GM23338 (cell line): ENCODE measurements at regions not wholly inside any gene's neighbourhood (a gene's known extent, or its start where the extent isn't known, plus 50 kb on each side); places are given as distances from the start of the nearest gene placed in this dataset.
A peak's percentile ranks its signal among the peaks of the same experiment; 100 is the strongest.

Experiments
- ATAC-seq: fragments of 200-7000 bp; cut with Tn5 transposase; 3 replicates; pipeline ENCODE4 v1.9.1; 2020
- DNase-seq: peaks from one replicate; pipeline ENCODE4 v3.0.0-alpha.2; 2015; ENCODE audit warnings: low spot score
- H2AFZ ChIP-seq: fragments of 200-600 bp; sonication (generic); 2 replicates; pipeline ENCODE4 v1.8.0; 2016; ENCODE audit warnings: antibody characterized with exemption, mild to moderate bottlenecking, moderate library complexity
- H3F3A ChIP-seq: fragments of 200-600 bp; sonication (generic); replicated peaks from 2 replicates; pipeline ENCODE4 v1.8.0; 2017; ENCODE audit warnings: antibody characterized with exemption, mixed run types, low read depth
- H3K27ac ChIP-seq: fragments of 200-600 bp; sonication (generic); 2 replicates; pipeline ENCODE4 v1.6.1; 2016; ENCODE audit warnings: low read depth
- H3K27me3 ChIP-seq: fragments of 200-600 bp; sonication (generic); 2 replicates; pipeline ENCODE4 v1.8.0; 2016; ENCODE audit warnings: mild to moderate bottlenecking, mixed run types, moderate library complexity; ENCODE audit not compliant: insufficient read depth
- H3K36me3 ChIP-seq: fragments of 200-600 bp; sonication (generic); 2 replicates; pipeline ENCODE4 v1.8.0; 2016; ENCODE audit warnings: mild to moderate bottlenecking; ENCODE audit not compliant: insufficient read depth
- H3K4me1 ChIP-seq: fragments of 200-600 bp; sonication (generic); 2 replicates; pipeline ENCODE4 v1.8.0; 2016; ENCODE audit warnings: mild to moderate bottlenecking, moderate library complexity; ENCODE audit not compliant: insufficient read depth
- H3K4me2 ChIP-seq: fragments of 200-600 bp; sonication (generic); 2 replicates; pipeline ENCODE4 v1.7.1; 2017; ENCODE audit warnings: mixed run types
- H3K4me3 ChIP-seq: fragments of 200-600 bp; sonication (generic); 2 replicates; pipeline ENCODE4 v1.6.1; 2016; ENCODE audit warnings: mixed run types
- H3K79me2 ChIP-seq: fragments of 200-600 bp; sonication (generic); replicated peaks from 2 replicates; pipeline ENCODE4 v1.8.0; 2017; ENCODE audit warnings: mild to moderate bottlenecking; ENCODE audit not compliant: insufficient read depth
- H3K9me2 ChIP-seq: fragments of 200-600 bp; sonication (generic); 2 replicates; pipeline ENCODE4 v1.8.0; 2017; ENCODE audit not compliant: insufficient read depth
- H4K20me1 ChIP-seq: fragments of 200-600 bp; sonication (generic); replicated peaks from 2 replicates; pipeline ENCODE4 v1.8.0; 2017; ENCODE audit warnings: mild to moderate bottlenecking; ENCODE audit not compliant: insufficient read depth
- H3K27ac Mint-ChIP-seq: 2 replicates; pipeline ENCODE4 v1.8.0; 2020; ENCODE audit warnings: inconsistent platforms, mild to moderate bottlenecking, moderate library complexity, mixed read lengths
- H3K27me3 Mint-ChIP-seq: 3 replicates; pipeline ENCODE4 v1.8.0; 2022; ENCODE audit warnings: low read depth, mild to moderate bottlenecking, moderate library complexity, mixed read lengths, inconsistent platforms; ENCODE audit not compliant: insufficient read depth, poor library complexity
- H3K36me3 Mint-ChIP-seq: 3 replicates; pipeline ENCODE4 v1.8.0; 2021; ENCODE audit warnings: low read depth, mild to moderate bottlenecking, inconsistent platforms, moderate library complexity, mixed read lengths
- H3K4me1 Mint-ChIP-seq: 3 replicates; pipeline ENCODE4 v1.8.0; 2020; ENCODE audit warnings: mild to moderate bottlenecking, inconsistent platforms, mixed read lengths
- H3K4me3 Mint-ChIP-seq: 3 replicates; pipeline ENCODE4 v1.8.0; 2021; ENCODE audit warnings: moderate library complexity, mild to moderate bottlenecking, inconsistent platforms, mixed read lengths
- H3K9me3 Mint-ChIP-seq: 3 replicates; pipeline ENCODE4 v1.8.0; 2020; ENCODE audit warnings: moderate library complexity, mild to moderate bottlenecking, inconsistent platforms, mixed read lengths
- CREB1 ChIP-seq: fragments of 250-450 bp; sonication (Bioruptor Pico); IDR thresholded peaks from 2 replicates; pipeline ENCODE4 v1.5.0; 2020; ENCODE audit warnings: low read depth, mild to moderate bottlenecking, moderate library complexity
- CTCF ChIP-seq, 2 experiments: fragments of 200-600 bp in 1 of 2; sonication (generic) in 1 of 2; conservative IDR thresholded peaks; 2 replicates each; pipeline versions ENCODE4 v1.5.1 to v1.6.1; 2016 to 2017; ENCODE audit warnings: antibody characterized with exemption in 2 of 2, low read depth in 2 of 2, mild to moderate bottlenecking in 2 of 2, moderate library complexity in 1 of 2
- EZH2 ChIP-seq: fragments of 200-600 bp; sonication (generic); IDR thresholded peaks from one replicate; pipeline ENCODE4 v1.8.0; 2017; ENCODE audit warnings: antibody characterized with exemption, mild to moderate bottlenecking, low read depth; ENCODE audit not compliant: unreplicated experiment
- EZH2phosphoT487 ChIP-seq: fragments of 200-600 bp; sonication (generic); IDR thresholded peaks from one replicate; pipeline ENCODE4 v1.8.1; 2018; ENCODE audit warnings: antibody characterized with exemption; ENCODE audit not compliant: unreplicated experiment
- JUNB ChIP-seq: IDR thresholded peaks from one replicate; pipeline ENCODE4 v1.6.1; 2016; ENCODE audit warnings: antibody characterized with exemption; ENCODE audit not compliant: unreplicated experiment
- NANOG ChIP-seq: IDR thresholded peaks from 2 replicates; pipeline ENCODE4 v1.6.1; 2016; ENCODE audit warnings: antibody characterized with exemption, borderline replicate concordance
- POLR2AphosphoS5 ChIP-seq: IDR thresholded peaks from 2 replicates; pipeline ENCODE4 v1.6.1; 2016; ENCODE audit warnings: antibody characterized with exemption, low read depth
- STAT1 ChIP-seq: IDR thresholded peaks from one replicate; pipeline ENCODE4 v1.6.1; 2016; ENCODE audit warnings: antibody characterized with exemption; ENCODE audit not compliant: unreplicated experiment
- ZNF114 ChIP-seq: fragments of 250-450 bp; sonication (Bioruptor Pico); IDR thresholded peaks from 2 replicates; pipeline ENCODE4 v1.5.0; 2020; ENCODE audit warnings: mild to moderate bottlenecking, moderate library complexity
- ZNF331 ChIP-seq: fragments of 250-450 bp; sonication (Bioruptor Pico); IDR thresholded peaks from 2 replicates; pipeline ENCODE4 v1.5.0; 2020; ENCODE audit warnings: low read depth, mild to moderate bottlenecking, moderate library complexity
- TF ChIP-seq, protein P1 (sequence below): IDR thresholded peaks from one replicate; pipeline ENCODE4 v1.6.1; 2018; ENCODE audit warnings: antibody characterized with exemption; ENCODE audit not compliant: unreplicated experiment
- TF ChIP-seq, protein P2 (sequence below): IDR thresholded peaks from 2 replicates; pipeline ENCODE4 v1.6.1; 2016; ENCODE audit warnings: antibody characterized with exemption
- TF ChIP-seq, protein P3 (sequence below): fragments of 250-450 bp; sonication (Bioruptor Pico); IDR thresholded peaks from 2 replicates; pipeline ENCODE4 v1.5.0; 2020; ENCODE audit warnings: mild to moderate bottlenecking, moderate library complexity

DNA sequence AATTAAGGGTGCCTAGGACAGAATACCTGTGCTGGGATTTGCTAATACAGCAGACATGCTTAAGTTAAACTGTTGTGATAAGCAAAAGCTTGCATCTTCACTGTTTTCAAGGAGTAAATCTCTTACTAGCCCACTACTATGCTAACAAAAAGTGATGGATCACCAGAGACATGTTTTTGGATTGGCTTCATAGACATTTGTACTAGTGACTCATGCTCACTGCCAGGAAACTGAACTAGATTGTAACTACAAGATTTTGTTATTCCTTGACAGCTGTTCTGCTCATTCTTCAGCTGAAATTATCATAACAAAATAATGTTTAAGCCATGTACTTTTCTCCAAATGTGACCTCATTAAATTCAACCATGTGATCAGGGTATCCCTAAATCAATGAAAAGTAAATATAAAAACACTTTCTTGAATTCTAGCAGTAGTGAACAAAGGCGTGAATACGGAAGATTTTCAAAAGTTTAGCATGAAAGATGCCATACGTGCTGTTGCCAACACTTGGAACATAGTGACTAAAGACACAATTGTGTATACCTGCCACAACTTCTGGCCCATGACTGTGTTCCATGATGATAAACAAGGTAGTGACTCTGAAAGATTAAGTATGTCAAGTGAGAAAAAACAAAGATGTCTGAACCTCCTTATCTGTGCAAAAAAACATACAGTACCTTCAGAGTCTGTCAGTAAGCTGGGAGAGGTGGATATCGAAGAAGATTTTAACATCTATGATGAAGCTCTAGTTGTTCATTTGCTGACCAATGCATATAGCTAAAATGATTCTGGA, 154.0 kb downstream of the BTC start:
- no peaks in the 10 kb centered on the region for H3K36me3 Mint-ChIP-seq

More for the DNA sequence above, 154.0 kb downstream of the BTC start:
- Mint-ChIP-seq H3K27ac (no peak overlapping the region), H3K27me3 (no peaks in the 10 kb centered on the region), H3K4me3 (no peak overlapping the region), H3K4me1 (no peaks in the 10 kb centered on the region), H3K9me3 (peaks cover 5% of the 10 kb centered on the region; the same call in 1 of the 3 replicates)
- no peaks in the 10 kb centered on the region for H3K36me3 ChIP-seq
- no peaks in the 10 kb centered on the region for H3F3A ChIP-seq
- no peak for ATAC-seq
- H4K20me1 ChIP-seq, result no peaks in the 10 kb centered on the region
- no peaks in the 10 kb centered on the region for H3K27me3 ChIP-seq
- TF ChIP-seq, protein P1, sequence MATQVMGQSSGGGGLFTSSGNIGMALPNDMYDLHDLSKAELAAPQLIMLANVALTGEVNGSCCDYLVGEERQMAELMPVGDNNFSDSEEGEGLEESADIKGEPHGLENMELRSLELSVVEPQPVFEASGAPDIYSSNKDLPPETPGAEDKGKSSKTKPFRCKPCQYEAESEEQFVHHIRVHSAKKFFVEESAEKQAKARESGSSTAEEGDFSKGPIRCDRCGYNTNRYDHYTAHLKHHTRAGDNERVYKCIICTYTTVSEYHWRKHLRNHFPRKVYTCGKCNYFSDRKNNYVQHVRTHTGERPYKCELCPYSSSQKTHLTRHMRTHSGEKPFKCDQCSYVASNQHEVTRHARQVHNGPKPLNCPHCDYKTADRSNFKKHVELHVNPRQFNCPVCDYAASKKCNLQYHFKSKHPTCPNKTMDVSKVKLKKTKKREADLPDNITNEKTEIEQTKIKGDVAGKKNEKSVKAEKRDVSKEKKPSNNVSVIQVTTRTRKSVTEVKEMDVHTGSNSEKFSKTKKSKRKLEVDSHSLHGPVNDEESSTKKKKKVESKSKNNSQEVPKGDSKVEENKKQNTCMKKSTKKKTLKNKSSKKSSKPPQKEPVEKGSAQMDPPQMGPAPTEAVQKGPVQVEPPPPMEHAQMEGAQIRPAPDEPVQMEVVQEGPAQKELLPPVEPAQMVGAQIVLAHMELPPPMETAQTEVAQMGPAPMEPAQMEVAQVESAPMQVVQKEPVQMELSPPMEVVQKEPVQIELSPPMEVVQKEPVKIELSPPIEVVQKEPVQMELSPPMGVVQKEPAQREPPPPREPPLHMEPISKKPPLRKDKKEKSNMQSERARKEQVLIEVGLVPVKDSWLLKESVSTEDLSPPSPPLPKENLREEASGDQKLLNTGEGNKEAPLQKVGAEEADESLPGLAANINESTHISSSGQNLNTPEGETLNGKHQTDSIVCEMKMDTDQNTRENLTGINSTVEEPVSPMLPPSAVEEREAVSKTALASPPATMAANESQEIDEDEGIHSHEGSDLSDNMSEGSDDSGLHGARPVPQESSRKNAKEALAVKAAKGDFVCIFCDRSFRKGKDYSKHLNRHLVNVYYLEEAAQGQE, result no peak
- TF ChIP-seq, protein P2, sequence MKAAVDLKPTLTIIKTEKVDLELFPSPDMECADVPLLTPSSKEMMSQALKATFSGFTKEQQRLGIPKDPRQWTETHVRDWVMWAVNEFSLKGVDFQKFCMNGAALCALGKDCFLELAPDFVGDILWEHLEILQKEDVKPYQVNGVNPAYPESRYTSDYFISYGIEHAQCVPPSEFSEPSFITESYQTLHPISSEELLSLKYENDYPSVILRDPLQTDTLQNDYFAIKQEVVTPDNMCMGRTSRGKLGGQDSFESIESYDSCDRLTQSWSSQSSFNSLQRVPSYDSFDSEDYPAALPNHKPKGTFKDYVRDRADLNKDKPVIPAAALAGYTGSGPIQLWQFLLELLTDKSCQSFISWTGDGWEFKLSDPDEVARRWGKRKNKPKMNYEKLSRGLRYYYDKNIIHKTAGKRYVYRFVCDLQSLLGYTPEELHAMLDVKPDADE, result no peak
- TF ChIP-seq NANOG (no peak), ZNF331 (CRISPR knock-in tag) (no peak), JUNB (no peak), CTCF (conservative IDR thresholded peaks at IDR 0.05; ENCODE audit: low read depth in 2 of 2) (no peak), EZH2 (no peak), POLR2AphosphoS5 (no peak), STAT1 (no peak), CREB1 (no peak), ZNF114 (CRISPR knock-in tag) (no peak), EZH2phosphoT487 (no peak)
- TF ChIP-seq, protein P3, sequence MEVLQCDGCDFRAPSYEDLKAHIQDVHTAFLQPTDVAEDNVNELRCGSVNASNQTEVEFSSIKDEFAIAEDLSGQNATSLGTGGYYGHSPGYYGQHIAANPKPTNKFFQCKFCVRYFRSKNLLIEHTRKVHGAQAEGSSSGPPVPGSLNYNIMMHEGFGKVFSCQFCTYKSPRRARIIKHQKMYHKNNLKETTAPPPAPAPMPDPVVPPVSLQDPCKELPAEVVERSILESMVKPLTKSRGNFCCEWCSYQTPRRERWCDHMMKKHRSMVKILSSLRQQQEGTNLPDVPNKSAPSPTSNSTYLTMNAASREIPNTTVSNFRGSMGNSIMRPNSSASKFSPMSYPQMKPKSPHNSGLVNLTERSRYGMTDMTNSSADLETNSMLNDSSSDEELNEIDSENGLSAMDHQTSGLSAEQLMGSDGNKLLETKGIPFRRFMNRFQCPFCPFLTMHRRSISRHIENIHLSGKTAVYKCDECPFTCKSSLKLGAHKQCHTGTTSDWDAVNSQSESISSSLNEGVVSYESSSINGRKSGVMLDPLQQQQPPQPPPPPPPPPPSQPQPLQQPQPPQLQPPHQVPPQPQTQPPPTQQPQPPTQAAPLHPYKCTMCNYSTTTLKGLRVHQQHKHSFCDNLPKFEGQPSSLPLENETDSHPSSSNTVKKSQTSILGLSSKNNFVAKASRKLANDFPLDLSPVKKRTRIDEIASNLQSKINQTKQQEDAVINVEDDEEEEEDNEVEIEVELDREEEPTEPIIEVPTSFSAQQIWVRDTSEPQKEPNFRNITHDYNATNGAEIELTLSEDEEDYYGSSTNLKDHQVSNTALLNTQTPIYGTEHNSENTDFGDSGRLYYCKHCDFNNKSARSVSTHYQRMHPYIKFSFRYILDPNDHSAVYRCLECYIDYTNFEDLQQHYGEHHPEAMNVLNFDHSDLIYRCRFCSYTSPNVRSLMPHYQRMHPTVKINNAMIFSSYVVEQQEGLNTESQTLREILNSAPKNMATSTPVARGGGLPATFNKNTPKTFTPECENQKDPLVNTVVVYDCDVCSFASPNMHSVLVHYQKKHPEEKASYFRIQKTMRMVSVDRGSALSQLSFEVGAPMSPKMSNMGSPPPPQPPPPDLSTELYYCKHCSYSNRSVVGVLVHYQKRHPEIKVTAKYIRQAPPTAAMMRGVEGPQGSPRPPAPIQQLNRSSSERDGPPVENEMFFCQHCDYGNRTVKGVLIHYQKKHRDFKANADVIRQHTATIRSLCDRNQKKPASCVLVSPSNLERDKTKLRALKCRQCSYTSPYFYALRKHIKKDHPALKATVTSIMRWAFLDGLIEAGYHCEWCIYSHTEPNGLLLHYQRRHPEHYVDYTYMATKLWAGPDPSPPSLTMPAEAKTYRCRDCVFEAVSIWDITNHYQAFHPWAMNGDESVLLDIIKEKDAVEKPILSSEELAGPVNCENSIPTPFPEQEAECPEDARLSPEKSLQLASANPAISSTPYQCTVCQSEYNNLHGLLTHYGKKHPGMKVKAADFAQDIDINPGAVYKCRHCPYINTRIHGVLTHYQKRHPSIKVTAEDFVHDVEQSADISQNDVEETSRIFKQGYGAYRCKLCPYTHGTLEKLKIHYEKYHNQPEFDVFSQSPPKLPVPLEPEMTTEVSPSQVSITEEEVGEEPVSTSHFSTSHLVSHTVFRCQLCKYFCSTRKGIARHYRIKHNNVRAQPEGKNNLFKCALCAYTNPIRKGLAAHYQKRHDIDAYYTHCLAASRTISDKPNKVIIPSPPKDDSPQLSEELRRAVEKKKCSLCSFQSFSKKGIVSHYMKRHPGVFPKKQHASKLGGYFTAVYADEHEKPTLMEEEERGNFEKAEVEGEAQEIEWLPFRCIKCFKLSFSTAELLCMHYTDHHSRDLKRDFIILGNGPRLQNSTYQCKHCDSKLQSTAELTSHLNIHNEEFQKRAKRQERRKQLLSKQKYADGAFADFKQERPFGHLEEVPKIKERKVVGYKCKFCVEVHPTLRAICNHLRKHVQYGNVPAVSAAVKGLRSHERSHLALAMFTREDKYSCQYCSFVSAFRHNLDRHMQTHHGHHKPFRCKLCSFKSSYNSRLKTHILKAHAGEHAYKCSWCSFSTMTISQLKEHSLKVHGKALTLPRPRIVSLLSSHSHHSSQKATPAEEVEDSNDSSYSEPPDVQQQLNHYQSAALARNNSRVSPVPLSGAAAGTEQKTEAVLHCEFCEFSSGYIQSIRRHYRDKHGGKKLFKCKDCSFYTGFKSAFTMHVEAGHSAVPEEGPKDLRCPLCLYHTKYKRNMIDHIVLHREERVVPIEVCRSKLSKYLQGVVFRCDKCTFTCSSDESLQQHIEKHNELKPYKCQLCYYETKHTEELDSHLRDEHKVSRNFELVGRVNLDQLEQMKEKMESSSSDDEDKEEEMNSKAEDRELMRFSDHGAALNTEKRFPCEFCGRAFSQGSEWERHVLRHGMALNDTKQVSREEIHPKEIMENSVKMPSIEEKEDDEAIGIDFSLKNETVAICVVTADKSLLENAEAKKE, result no peak
- peak overlapping the region; percentile 70 for H2AFZ ChIP-seq
- no peak overlapping the region for H3K27ac ChIP-seq
- H3K4me1 ChIP-seq, result no peaks in the 10 kb centered on the region
- H3K9me2 ChIP-seq, result no peaks in the 10 kb centered on the region
- no peak for DNase-seq
- no peak overlapping the region for H3K4me2 ChIP-seq
- H3K79me2 ChIP-seq, result no peaks in the 10 kb centered on the region
- H3K4me3 ChIP-seq, result no peak overlapping the region
